ENCODE measurements at regions not wholly inside any gene's neighbourhood (a gene's known extent, or its start where the extent isn't known, plus 50 kb on each side); places are given as distances from the start of the nearest gene placed in this dataset.
A peak's percentile ranks its signal among the peaks of the same experiment; 100 is the strongest.

DNA sequence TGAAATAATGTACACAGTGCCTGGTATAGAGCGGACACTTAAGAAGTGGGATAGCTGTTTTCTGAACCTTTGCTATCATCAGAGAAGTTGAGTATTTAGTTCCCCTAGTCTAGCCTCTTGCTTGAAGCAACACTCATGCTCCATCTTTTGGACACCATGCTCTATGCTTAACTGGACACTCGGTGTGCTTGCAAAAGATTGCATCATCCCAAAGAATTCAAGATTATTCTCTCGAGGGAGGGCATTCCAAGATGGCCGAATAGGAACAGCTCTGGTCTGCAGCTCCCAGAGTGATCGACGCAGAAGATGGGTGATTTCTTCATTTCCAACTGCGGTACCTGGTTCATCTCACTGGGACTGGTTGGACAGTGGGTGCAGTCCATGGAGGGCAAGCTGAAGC is 143.9 kb upstream of the FSHR start:
- no peak for DNase-seq

DNA sequence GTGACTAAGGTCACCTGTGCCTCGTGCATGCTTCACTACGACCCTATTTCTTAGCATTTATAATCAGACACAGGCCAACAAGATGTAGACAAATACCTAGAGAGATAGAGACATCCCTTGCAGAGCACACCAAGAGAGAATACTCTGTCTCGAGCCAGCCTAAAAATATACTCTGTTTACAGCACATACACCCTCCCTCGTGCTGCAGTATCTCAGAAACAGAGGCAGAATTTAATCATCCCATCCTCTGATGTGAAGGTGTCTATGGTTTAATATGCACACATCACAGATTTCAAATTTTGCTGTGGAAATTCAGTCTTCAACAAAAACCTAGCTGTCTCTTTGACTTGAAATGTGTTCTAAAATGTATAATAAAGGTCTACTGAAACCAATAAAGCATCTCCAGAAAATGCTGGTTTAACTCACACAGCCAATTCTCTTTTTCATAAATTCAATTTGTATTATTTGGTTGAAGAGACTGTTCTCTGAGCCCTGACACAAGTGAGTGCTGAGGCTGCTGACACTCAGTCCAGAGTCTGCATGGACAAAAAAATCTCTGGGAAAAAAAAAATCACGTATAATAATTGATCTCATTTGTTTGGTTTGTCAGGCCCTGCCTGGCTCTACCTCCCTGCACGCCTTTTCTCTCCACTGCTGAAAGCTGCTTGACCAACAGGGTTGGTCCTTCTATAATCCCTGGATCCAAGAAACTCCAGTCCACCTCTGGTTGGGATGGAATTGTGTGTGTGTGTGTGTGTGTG is 142.0 kb upstream of the FSHR start:
- no peak for DNase-seq

DNA sequence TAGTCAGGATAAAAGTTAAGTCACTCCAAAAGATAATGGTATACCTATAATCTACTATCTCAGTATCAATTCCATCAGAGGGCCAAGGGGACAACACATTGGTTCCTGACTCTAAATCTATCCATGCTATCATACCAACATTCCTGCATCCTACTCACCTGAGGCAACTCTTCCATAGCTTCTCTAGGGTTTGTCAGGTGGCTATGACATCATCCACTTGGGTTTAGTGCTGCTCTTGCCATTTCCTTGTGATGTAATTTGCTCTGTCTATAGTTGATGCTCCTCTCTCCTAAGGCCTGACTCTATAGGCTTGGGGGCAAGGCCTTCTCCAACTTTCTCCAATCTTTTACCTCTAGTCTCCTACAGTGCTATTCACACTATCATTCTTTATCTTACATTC is 139.9 kb upstream of the FSHR start:
- DNase-seq = no peak

DNA sequence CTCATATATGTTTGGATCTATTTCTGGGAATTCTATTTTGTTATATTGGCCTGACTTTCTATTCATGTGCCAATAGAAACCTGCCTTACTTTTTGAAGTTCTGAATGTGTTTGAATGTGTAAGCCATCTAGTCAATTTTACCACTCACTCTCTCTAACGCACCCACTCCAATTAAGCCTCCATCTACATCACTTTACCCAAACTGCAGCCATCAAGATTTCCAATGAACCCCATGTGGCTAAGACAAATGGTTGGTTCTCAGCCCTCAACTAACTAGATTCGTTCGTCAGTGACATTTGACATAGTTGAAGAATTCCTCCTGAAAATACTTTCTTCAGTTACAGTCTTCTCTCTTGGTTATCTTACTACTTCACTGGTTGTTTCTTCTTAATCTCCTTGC is 137.3 kb upstream of the FSHR start:
- DNase-seq = no peak

DNA sequence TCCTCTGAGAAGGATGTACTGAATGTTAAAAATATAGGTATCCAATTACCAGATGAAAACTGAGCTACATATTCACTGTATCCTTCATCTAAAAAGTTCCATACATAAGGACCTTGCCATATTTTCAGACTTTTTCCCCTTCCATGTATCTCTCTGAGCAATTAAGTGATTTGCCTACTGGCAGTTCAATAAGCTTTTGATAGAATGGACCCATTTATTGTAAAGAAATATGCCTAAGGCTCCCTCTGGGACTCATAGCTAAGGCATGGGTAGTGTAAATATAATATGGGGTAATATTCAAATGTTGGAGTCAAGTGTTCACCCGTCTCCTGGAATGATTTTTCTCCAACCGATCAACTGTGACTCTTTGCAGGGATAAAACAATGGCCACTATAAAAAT is 135.4 kb upstream of the FSHR start:
- no peak for DNase-seq

DNA sequence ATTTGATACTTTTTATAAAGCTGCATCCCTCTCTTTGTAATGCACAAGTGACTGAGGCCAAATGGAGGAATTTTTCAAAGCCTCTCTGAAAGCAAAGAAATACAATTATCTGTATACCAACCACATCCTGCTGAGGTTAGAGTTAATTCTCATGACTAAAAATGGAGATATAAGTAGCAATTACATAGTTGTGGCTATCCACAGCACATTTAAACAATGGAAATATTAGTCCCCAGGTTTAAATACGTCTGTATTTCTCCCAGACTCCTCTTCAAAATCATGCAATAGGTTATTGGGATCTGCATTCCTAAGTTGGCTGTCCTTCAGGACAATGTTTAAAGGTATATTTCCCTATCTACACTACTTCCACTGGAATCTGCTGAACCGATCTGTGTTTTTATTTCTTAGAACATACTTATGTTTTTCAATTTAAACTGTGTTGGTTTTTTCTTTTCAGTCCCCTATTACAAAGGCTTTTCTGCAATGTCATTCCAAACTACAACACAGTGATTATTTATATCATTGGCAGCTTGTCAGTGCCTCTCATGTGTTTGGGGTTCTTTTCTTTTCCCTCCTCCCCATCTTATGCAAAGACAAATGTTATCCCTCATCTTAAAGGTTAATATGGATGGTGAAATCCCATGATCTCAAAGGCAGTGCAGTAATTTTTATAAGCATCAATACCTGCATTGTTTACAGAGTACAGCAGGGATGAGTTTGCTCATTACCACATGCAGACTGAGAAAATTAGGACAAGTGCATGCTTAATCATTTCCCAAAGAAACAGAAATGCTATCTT is 134.8 kb upstream of the FSHR start:
- no peak for DNase-seq

DNA sequence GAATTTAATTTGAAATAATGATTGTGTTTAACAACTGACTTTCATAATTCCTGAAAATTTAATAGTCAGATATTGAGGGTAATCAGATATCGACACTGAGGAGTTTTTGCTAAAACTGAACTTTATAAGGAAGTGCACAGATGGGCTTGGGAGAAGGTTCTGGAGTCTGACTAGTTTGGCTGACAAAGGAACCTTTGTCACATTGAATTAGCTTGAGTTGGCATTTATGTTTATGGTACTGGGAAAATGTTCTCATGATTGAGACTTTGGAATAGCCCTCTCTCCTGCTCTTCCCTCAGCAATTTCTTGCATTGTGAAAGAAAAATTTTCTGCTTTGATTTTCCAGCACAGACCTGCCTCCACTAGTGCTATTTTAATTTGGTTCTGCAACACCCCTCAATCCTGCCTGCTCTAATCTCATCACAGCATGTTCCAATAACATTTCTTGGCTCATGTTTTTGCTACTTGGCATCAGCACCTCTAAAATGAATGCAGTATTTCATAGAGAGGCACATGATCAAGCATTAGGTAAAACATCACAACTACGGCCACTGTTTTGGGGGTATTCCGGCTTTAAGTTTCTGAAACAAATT is 133.9 kb upstream of the FSHR start:
- DNase-seq = no peak

DNA sequence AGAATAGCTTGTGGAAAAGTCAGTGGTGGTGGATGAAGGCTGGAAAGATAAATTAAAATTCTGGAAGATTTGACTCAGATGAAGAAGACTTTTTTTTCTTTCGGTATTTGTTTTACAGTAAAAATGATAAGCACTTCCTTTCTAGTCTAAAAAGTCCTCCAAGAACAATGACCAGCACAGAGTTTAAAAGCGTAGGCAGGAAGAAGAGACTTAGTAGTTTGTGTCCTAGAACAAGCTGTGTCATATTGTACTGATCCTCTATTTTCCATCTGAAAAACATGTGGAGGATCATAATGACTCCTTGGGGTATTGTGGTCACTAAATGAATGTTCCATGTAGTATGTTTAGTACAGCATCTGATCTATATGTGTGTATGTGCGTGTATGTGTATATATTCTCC is 132.4 kb upstream of the FSHR start:
- no peak for DNase-seq

DNA sequence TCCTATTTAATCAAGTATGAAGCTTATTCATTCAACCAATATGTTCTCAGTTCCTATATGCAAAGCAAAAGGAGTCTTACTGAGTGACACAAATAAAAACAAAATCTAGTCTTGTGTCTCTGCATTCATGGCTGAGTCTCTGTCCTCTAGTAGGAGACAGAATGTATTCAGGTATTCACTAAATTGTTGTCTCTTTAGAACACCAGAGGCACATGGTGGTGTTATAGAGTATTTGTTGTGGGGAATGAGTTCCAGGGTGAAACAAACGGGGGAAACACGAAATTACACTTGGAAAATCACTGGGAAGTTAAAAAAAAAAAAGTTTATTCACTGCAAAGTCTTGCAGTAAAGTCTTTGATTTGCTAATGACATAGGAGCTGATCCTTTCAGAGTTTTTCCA is 131.7 kb upstream of the FSHR start:
- DNase-seq = no peak

DNA sequence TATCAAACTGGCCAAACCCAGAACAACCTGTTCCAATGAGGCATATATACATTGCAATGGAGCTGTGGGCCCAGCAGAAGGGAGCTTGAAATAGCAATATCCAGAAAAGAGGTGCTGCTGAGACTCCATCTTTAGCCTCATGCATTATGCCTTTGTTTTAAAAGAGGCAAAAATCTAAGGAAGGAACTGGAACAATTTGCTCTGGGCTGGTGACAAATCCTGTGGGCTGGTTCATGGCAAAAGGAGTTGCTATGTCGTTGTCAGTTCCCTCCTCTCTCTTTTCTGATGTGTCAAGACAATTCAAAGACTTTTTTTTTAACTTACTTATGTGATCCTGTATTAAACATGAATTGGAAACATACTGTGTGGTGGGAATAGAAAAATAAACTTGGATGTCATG is 124.2 kb upstream of the FSHR start:
- no peak for DNase-seq

DNA sequence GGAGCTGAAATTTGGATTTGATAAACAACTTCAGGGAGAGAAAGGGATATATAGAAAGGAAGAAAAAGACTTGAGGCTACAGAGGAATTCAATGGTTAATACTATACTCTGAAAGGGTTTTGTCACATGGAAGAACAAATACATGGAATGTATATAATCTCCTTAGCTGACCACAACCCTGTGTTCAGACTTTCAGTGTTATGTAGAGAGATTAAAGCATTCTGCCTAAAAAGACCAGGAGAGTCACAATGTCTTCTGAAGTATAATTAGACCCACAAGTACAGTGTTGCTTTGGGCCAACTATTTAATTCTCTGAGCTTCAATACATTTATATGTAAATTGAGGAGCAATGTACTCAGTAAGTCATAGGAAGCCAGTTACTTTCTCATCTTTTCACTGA is 123.8 kb upstream of the FSHR start:
- no peak for DNase-seq

DNA sequence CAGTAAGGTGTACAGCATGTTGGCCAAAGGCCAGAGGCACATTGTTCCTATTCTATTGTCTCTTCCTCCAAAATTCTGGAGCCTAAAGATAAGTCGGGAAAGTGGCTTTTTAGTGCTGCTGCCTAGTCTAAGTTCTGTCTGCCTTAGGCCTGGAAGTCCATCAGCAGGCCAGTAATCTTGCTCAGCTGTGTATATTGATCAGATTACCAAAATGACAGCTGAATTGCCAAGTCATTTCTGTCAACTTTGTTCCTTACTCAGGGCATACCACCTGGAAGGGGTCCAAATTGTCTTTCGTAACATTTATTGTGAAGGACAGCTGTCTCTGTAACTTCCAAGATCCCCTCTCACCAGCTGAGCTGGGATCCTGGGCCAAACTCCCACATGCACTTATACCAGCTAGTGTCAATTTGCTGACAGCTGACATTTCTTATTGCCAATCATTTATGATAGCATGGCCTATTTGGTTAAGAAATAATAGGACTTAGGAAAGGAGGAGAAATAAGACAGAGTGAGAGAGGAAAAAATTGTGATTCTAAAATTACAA is 116.8 kb upstream of the FSHR start:
- DNase-seq = no peak

DNA sequence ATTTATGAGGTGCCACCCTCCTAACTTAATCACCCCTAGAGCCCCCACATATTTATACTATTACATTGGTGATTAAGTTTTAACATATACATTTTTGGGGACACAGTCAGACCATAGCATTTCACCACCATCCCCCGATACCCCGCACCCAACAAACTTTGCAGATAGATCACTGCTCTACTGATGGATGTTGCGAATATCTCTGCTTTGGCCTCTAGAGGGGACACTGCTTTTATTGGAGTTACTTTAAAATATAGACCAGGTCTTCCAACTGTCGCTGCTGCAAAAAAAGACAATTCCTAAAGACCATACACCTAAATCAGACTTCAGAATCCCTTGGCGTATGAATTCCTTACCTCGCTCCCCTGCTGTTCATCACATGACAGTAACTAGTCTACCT is 115.8 kb upstream of the FSHR start:
- DNase-seq = no peak

DNA sequence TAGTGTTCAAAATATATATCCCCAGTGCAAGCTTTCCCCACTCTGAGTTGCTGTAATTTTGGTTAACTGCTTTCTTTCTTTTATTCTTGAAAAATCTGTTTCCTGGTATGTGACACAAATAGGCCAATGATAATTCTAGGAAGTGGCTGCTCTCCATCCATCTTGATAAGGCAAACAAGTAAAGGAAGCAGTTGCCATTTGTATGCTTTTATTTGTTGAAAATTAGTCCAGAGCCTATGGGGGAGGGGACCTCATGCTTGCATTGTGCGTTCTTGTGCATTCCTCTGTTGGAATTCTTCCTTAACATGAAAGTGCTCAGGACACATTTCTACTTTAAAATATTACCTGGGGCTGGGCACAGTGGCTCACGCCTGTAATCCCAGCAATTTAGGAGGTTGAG is 111.2 kb upstream of the FSHR start:
- no peak for DNase-seq

DNA sequence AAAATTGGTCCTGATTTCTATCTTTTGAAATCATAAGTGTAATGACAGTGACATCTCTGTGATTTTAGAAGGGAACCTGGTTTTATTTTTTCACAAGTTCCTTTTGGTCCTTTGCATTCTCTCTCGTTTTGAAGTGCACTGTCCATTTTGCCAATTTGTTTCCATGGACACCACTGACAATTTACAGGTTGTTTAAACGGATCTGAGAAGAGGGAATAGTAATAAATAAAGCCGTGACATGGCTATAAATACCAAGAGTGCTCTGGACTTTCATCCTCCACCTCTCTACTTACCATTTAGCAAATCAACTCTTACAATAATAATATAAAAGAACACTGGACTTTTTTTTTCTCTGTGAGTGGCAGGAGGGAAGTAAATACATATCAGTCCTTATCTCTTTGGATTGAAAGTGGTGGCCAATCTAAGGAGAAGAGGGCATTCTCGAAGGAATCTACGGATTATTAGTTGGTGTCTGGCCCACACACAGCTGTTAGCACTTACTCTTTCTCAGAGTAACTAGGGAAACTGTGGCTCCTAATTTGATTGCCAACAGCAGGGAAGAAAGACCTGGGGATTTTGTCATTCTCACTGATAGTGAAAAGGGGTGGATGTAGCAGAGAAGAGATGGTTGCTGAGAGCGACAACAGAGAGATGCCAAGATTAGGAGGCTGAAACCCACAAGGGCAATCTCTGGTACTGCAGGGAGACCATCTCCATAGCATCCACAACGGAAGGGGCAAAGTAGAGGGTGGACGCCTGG is 108.7 kb upstream of the FSHR start:
- no peak for DNase-seq

DNA sequence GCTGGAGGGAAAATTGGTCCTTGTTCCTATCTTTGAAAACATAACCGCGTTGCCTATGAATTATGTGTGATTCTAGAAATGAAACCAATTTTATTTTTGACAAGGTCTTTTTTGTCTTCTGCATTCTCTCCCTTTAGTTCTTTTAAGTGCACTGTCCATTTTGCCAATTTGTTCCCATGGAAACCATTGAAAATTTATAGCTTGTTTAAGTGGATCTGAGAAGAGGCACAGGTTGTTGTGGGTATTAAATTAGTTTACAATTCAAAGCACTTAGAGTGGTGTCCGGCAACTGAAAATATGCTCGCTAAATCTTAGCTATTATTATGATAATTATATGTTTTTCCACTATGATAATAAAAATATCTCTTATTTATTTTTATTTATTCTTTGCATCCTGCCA is 107.5 kb upstream of the FSHR start:
- DNase-seq = no peak

DNA sequence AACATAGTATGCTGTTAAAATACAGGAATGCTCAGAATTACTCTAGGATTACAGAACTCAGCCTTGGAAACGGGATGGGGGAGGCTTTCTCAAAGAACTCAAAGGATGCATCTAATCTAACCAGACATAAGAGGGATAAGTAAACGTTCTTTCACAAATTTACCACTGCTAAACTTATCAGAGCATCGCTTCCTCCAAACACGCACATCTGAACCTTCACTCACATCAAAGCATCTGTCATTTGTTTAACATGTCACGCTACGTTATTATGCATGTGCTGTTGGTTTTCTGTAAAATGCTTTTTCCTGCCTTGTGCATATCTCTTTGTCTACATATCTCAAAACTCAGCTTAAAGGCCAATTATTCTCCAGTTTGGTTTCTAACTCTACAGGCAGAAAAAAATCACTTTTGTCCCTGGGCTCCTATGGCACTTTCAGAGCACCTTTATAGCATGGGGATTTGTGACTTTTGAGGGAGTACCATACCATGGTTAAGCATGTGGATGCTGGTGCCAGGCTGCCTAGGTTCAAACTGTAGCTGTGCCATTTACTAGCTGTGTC is 106.7 kb upstream of the FSHR start:
- DNase-seq = no peak

DNA sequence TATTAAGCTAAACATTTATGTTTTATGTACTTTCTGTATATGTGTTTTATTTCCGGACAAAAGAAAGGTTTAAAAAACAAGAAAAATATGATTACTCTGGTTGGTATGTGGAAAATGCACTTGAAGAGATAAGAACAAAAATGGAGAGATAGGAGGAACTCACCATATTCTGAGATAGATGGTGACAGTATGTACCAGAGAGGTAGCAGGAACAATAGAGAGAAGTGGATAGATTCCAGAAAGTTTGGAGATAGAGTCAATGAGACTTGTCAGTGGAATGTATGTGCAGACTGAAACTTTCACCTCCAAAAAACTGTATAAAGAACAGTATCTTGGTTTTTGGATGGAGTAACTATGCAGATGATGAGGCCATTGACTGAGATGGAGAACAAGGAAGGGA is 105.6 kb upstream of the FSHR start:
- DNase-seq = no peak

DNA sequence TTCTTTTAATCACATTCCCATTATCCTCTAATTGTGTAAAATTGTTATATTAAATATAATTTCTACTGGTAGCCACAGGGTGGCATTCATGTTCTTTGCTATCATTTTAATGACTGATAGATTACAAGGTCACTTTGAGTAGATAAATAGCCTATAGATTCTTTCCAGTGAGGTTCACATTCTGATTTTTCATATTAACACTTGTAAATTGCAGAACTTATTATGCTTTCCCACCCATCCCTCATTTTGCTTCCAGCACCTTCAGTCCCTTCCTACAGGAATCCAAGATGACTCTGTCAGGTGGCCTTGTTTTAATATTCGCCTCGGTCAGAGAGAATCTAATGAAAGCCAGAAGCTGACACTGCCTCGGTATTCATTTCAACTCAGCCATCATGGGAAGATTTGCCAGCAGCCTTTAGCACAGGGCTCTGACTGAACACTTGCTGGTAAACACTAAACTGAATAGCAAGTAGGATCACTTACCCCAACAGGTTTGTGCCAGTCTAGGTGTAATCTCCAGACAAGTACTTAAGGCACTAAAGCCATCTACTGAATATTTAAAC is 101.2 kb upstream of the FSHR start:
- DNase-seq = peak; percentile 43

DNA sequence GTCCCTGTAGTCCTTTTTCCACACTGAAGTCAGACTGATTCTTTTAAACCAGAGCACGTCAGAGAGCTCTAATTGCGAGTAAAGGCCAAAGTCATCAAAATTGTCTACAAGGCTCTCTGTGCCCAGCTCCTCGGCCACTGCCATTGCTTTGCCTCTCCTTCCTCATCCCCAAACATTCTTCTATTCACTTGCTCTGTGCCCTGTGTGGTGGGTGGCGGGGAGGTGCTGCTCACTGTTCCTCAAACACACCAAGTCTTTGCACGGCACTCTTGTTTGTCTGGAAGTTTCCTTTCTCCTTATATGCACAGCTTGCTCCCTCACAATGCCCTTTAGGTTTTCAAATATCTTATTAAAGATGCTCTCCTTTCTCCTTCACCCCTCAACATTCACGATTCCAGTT is 100.1 kb upstream of the FSHR start:
- DNase-seq = no peak

DNA sequence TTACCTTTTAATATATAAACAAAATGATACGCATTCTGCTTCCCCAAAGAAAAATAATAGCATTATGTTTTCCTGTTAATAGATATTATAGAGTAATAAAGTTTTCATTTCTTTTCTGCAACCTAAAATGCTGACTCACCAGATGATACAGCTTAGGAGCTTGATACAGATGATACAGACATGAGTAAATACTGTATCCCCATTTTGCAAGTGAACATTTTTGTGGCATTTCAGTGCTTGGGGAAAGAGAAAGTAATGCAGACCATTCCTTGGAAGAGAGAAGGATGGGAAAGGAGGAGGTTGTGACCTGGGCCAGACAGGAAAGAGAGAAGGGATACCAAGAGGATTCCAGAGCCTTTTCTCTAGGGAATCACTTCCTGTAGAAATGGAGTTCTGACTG is 97.5 kb upstream of the FSHR start:
- DNase-seq = no peak

DNA sequence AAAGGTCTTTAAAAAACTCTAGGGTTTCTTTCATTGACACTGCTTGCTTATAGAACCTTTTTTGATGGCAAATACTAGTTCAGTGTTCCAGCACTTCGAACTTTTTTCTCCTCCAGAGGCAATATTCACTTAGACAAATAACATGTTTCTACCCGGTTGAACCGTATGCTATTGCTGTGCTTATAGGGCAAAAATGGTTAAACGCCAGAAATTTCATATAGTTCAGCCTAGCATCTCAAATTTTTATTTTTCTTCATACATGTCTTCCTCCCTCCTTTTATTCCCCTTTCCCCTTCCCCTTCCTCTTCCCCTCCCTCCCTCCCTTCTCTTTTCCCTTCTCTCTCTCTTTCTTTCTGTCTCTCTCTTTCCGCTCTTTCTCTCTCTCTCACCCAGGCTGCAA is 96.9 kb upstream of the FSHR start:
- no peak for DNase-seq

DNA sequence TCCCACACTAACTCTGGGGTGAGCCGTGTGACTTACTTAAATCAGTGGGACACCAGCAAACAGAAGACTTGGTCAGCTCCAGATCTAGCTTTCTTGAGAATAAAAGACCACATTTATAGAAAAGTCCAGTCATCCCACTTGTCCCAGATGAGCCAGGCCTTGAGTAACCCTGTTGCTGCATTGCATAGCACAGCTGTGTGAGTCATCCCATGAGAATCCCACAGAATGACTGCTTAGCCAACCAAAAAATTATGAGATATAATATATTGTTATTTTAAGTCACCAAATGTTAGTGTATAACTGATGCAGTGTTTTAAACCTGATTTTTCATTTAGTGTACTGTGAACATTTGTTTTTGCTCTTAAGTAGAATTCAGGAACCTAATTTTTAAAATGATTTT is 94.2 kb upstream of the FSHR start:
- no peak for DNase-seq
